Spleen (tissue), 11 donors: ENCODE measurements at regions not wholly inside any gene's neighbourhood (a gene's known extent, or its start where the extent isn't known, plus 50 kb on each side); places are given as distances from the start of the nearest gene placed in this dataset.

Source experiments
- DNase-seq: peaks from one replicate; pipeline ENCODE4 v3.0.0-alpha.2; 2020
- H3K27ac ChIP-seq, 8 donors: fragments of 200-600 bp; sonication (generic) in 7 of 8; 1 replicate in 4 of 8; 2 replicates in 4 of 8; pipeline versions ENCODE4 v1.5.0 to v1.8.0; 2016 to 2021; ENCODE audit warnings: inconsistent platforms in 4 of 8, mild to moderate bottlenecking in 4 of 8, moderate library complexity in 1 of 8
- H3K27me3 ChIP-seq, 7 donors: fragments of 200-600 bp; sonication (generic) in 6 of 7; replicated peaks in 1 of 7; 1 replicate in 4 of 7; 2 replicates in 3 of 7; pipeline versions ENCODE4 v1.5.0 to v1.8.0; 2016 to 2021; ENCODE audit warnings: inconsistent platforms in 3 of 7, mild to moderate bottlenecking in 1 of 7
- H3K36me3 ChIP-seq, 6 donors: fragments of 200-600 bp; sonication (generic) in 5 of 6; 1 replicate in 4 of 6; 2 replicates in 2 of 6; pipeline versions ENCODE4 v1.5.0 to v1.8.0; 2016 to 2021; ENCODE audit warnings: inconsistent platforms in 2 of 6
- H3K4me1 ChIP-seq, 6 donors: fragments of 200-600 bp; sonication (generic) in 5 of 6; 1 replicate in 3 of 6; 2 replicates in 3 of 6; pipeline versions ENCODE4 v1.5.0 to v1.8.0; 2016 to 2021; ENCODE audit warnings: inconsistent platforms in 3 of 6
- H3K4me3 ChIP-seq, 8 donors: fragments of 200-600 bp; sonication (generic) in 7 of 8; 1 replicate in 4 of 8; 2 replicates in 4 of 8; pipeline versions ENCODE4 v1.5.0 to v1.8.0; 2016 to 2021; ENCODE audit warnings: inconsistent platforms in 4 of 8, mild to moderate bottlenecking in 4 of 8, moderate library complexity in 2 of 8
- H3K9me3 ChIP-seq, 8 donors: fragments of 200-600 bp; sonication (generic) in 7 of 8; 1 replicate in 4 of 8; 2 replicates in 4 of 8; pipeline versions ENCODE4 v1.5.0 to v1.8.0; 2016 to 2021; ENCODE audit warnings: inconsistent platforms in 4 of 8
- CTCF ChIP-seq, 11 experiments: fragments of 200-600 bp in 7 of 11; fragments of 450-650 bp in 4 of 11; sonication (generic) in 4 of 11; IDR thresholded peaks in 8 of 11; conservative IDR thresholded peaks in 3 of 11; 1 replicate in 7 of 11; 2 replicates in 4 of 11; pipeline versions ENCODE4 v1.4.0 to v1.8.0; 2016 to 2021; ENCODE audit warnings: antibody characterized with exemption in 11 of 11, inconsistent platforms in 4 of 11, mild to moderate bottlenecking in 1 of 11
- POLR2A ChIP-seq, 3 donors: fragments of 450-650 bp; IDR thresholded peaks; one replicate each; pipeline ENCODE4 v1.5.1; 2017; ENCODE audit warnings: antibody characterized with exemption in 3 of 3, mild to moderate bottlenecking in 1 of 3
- POLR2AphosphoS5 ChIP-seq, 3 donors: sonication (generic); formaldehyde crosslinking; IDR thresholded peaks; one replicate each; pipeline ENCODE4 v1.5.1; 2017; ENCODE audit warnings: antibody characterized with exemption in 3 of 3
- whole genome bisulfite sequencing, 5 donors: extraction: QIAGEN DNeasy Blood & Tissue Kit in 3 of 5; methylation state at CpG; one replicate each; pipeline versions ENCODE4 v1.1.5 to v1.1.7; 2013 to 2018; 5-methylcytosine and 5-hydroxymethylcytosine counted together
- intact Hi-C: fragments of 100-400 bp; cut with DNase I; formaldehyde crosslinking; loops from one replicate; pipeline ENCODE4 v1.15.0; 2023; ENCODE audit warnings: low total_unique reads
- donor health status: healthy with polysubstance abuse.
- donor health status: DM: no; HTN: no; CAD: no; lungs with moderate emphysema.
- donor health status: DM: no; HTN: no; CAD: no.
- donor health status: Bipolar disorder and iron deficiency.
- donor health status: healthy.
- donor health status: DM: no; HTN: no; CAD: no.
- donor health status: DM: yes; HTN: yes; CAD: no.

- Histone ChIP-seq H3K4me3 (no peak overlapping the region), H3K4me1 (peaks cover 0 to 24% (median 8%) of the 10 kb centered on the region in 6 donors), H3K27me3 (peaks cover 0 to 29% (median 0%) of the 10 kb centered on the region in 7 donors), H3K36me3 (no peaks in the 10 kb centered on the region), H3K27ac (no peak overlapping the region), H3K9me3 (peaks cover 0 to 10% (median 4%) of the 10 kb centered on the region in 8 donors)
- TF ChIP-seq POLR2A (IDR thresholded peaks at IDR 0.05) (no peak), CTCF (IDR thresholded peaks at IDR 0.05 in 8 of 11, conservative IDR thresholded peaks at IDR 0.05 in 3 of 11) (no peak), POLR2AphosphoS5 (IDR thresholded peaks at IDR 0.05) (no peak)
- intact Hi-C loops = no loop called here
- WGBS, 5 donors = 76 to 85% (median 82%) methylated on average over 3 of the region's 3 CpGs
- DNase-seq = no peak
Observed at GRCh38 chr15:69748576-69749185, 296.1 kb downstream of the RPLP1 start.

- Histone ChIP-seq H3K27ac (no peak overlapping the region), H3K36me3 (no peaks in the 10 kb centered on the region), H3K4me1 (peaks cover 0 to 24% (median 7%) of the 10 kb centered on the region in 6 donors), H3K27me3 (peaks cover 0 to 25% (median 0%) of the 10 kb centered on the region in 7 donors), H3K9me3 (peaks cover 0 to 11% (median 4%) of the 10 kb centered on the region in 8 donors), H3K4me3 (no peak overlapping the region)
- 76 to 94% (median 85%) methylated on average over 3 to 4 of the region's 4 CpGs for WGBS, 5 donors
- no peak for DNase-seq
- intact Hi-C loops = no loop called here
- no peak for TF ChIP-seq POLR2A (IDR thresholded peaks at IDR 0.05)
- TF ChIP-seq POLR2AphosphoS5 (IDR thresholded peaks at IDR 0.05) = no peak
Observed at GRCh38 chr15:69749274-69749673, 296.7 kb downstream of the RPLP1 start.

GRCh38 chr15:69749797-69750196 is 297.2 kb downstream of the RPLP1 start:
- intact Hi-C loops = no loop called here
- Histone ChIP-seq H3K9me3 (peaks cover 0 to 11% (median 4%) of the 10 kb centered on the region in 8 donors), H3K27ac (peak overlapping the region in 1 of 8 donors; percentile 45), H3K27me3 (peaks cover 0 to 20% (median 0%) of the 10 kb centered on the region in 7 donors), H3K36me3 (no peaks in the 10 kb centered on the region), H3K4me3 (no peak overlapping the region), H3K4me1 (peaks cover 2 to 24% (median 7%) of the 10 kb centered on the region in 6 donors)
- WGBS, 5 donors = 79 to 97% (median 86%) methylated on average over 2 of the region's 2 CpGs
- DNase-seq = no peak
- TF ChIP-seq CTCF (IDR thresholded peaks at IDR 0.05 in 8 of 11, conservative IDR thresholded peaks at IDR 0.05 in 3 of 11) = peak in 6 of 11 experiments; percentile 6 to 42 (median 36)
- TF ChIP-seq POLR2AphosphoS5 (IDR thresholded peaks at IDR 0.05) = no peak
- TF ChIP-seq POLR2A (IDR thresholded peaks at IDR 0.05) = no peak

GRCh38 chr15:69750253-69750652 is 297.6 kb downstream of the RPLP1 start:
- peaks cover 0 to 16% (median 0%) of the 10 kb centered on the region in 7 donors for H3K27me3 ChIP-seq
- no peak for DNase-seq
- peaks cover 0 to 11% (median 4%) of the 10 kb centered on the region in 8 donors for H3K9me3 ChIP-seq
- H3K4me1 ChIP-seq = peaks cover 6 to 27% (median 11%) of the 10 kb centered on the region in 6 donors
- intact Hi-C loops = no loop called here
- H3K4me3 ChIP-seq = no peak overlapping the region
- H3K27ac ChIP-seq = peak overlapping the region in 1 of 8 donors; percentile 45
- no peak for TF ChIP-seq POLR2AphosphoS5 (IDR thresholded peaks at IDR 0.05)
- no peak for TF ChIP-seq POLR2A (IDR thresholded peaks at IDR 0.05)
- TF ChIP-seq CTCF (IDR thresholded peaks at IDR 0.05 in 8 of 11, conservative IDR thresholded peaks at IDR 0.05 in 3 of 11) = no peak
- H3K36me3 ChIP-seq = no peaks in the 10 kb centered on the region
